ENCODE measurements at regions not wholly inside any gene's neighbourhood (a gene's known extent, or its start where the extent isn't known, plus 50 kb on each side); places are given as distances from the start of the nearest gene placed in this dataset.
A peak's percentile ranks its signal among the peaks of the same experiment; 100 is the strongest.
"Not testable (repeated sequence)": the region's sequence is repeated elsewhere in the genome, so short reads cannot be mapped to it uniquely, and the experiment has no call there.

DNA sequence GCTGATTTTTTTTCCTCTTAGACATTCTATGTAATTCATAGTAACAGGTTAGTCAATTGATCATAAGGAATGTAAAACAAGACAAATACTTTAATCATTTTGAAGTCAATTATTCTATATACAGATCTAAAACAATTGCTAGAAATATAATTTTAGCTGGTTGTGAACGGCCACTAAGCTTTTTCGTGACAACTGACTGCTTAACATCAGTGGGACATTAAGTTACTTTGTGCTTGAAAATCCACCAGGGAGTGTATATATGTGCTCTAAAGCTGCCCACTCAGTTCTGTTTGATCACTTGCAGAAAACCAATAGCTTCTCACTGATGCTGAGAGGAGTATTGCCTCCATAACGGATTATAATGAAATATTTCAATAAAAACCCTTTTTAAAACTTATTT is 370.2 kb upstream of the CCNH start:
- Mint-ChIP-seq H3K4me1 (peaks cover 2% of the 10 kb centered on the region), H3K9me3 (no peaks in the 10 kb centered on the region)

DNA sequence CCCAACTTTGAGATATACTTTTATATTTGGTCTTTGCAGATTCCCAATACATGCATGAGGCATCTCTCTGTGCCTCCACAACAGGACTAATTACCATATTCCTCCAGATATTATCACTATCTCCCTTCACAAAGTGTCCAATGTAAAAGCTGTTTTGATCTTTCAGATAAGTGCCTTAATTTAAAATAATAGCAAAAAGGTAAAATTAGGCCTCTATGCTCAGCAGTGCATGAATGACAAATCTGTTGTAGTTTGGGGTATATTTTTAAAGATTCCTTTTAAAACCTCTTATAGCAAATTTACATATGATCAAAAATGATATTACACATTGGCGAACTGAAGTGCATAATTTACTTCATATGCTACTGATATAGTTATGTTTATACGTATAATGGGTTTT is 369.2 kb upstream of the CCNH start:
- Mint-ChIP-seq H3K9me3 (no peaks in the 10 kb centered on the region), H3K27ac (no peak overlapping the region), H3K4me1 (peaks cover 2% of the 10 kb centered on the region), H3K36me3 (no peaks in the 10 kb centered on the region), H3K4me3 (no peak overlapping the region), H3K27me3 (peaks cover 29% of the 10 kb centered on the region)
- no peak for DNase-seq

More for the DNA sequence above, 370.2 kb upstream of the CCNH start:
- no peak overlapping the region for H3K27ac Mint-ChIP-seq
- H3K36me3 Mint-ChIP-seq, result no peaks in the 10 kb centered on the region
- DNase-seq, result no peak
- H3K4me3 Mint-ChIP-seq, result no peak overlapping the region
- peaks cover 35% of the 10 kb centered on the region for H3K27me3 Mint-ChIP-seq

DNA sequence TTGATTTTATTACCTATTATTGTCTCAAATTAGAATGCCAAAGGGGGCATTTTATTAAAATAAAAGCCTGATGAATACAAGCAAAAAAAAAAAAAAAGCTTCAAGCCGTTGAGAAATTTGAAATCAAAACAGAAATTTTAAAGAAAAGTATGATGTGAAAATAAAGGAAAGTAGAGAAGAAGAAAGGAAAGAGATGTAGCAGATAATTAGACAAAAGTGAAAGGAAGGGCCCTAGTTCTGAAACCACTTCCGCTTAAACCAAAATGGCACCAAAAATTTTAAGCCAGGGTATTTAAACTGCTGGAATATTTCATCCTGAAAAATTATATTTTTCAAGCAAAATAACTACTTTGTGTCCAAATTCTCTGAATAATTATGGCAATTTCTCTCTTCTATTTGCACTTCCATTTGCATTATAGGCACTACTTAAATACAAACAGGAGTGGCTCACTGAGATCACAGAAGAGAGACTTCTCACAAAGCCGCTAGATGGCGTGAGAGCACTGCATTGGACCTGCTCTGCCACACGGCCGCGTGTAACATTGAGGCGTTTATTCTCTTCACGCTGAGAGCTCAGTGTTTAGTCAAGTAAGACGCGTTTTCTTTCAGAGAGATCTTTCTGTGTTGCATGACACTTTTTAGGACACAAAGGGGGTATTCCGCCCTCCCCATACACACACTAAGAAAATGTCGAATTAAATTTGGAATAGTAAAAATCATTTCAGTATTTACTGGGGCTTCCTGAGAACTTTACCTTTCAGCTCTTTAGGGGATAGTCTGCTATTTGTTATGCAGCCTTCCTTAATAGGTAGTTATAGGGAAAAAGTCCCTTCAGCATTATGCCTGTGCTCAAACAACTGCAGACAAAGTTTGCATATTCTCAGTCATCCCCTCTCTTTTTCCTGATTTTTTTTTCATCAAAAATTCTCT is 368.4 kb upstream of the CCNH start:
- no peaks in the 10 kb centered on the region for H3K9me3 Mint-ChIP-seq

DNA sequence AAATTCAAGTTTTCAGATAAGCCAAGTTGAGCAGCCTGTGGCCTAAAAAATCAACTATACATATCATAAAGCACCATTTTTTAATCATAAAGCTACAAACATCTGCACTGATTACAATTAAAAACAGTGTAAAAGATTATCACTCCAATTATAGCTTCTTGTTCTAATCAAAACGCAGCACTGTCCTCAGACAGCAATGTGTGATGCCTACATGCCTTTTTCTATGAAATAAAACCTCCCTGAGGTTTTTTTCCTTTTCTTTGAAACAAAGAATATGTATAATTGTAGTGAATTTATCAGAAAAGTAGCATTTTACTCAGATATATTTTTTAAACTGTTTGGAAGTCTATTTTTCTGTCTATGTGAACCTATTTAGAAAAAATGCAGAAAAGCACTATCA is 366.1 kb upstream of the CCNH start:
- no peak for DNase-seq
- no peaks in the 10 kb centered on the region for H3K9me3 Mint-ChIP-seq
- no peak overlapping the region for H3K27ac Mint-ChIP-seq
- H3K27me3 Mint-ChIP-seq, result peaks cover 41% of the 10 kb centered on the region
- H3K4me1 Mint-ChIP-seq, result peaks cover 2% of the 10 kb centered on the region
- H3K36me3 Mint-ChIP-seq, result no peaks in the 10 kb centered on the region
- H3K4me3 Mint-ChIP-seq, result no peak overlapping the region

More for the DNA sequence above, 368.4 kb upstream of the CCNH start:
- peaks cover 29% of the 10 kb centered on the region for H3K27me3 Mint-ChIP-seq
- no peak overlapping the region for H3K27ac Mint-ChIP-seq
- peak; percentile 66 for DNase-seq
- H3K4me3 Mint-ChIP-seq, result no peak overlapping the region
- peaks cover 2% of the 10 kb centered on the region for H3K4me1 Mint-ChIP-seq
- H3K36me3 Mint-ChIP-seq, result no peaks in the 10 kb centered on the region

DNA sequence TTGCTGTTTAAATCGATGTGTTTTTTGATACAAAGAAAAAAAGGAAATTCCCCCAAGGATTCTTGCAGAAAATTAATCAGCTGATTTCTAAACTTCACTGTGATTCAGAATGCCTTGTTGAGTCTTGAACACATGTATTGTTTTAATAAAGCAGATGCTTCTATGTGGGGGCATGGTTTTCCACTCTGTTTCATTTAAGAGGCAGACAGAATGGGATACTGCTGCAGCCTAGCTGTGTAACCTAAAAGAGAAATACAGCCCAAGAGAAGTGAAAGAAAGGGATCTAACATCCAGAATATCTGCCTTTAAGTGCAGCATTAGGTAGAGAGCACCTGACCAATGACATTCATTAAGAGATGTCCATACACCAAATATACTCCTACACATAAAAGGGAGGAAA is 365.1 kb upstream of the CCNH start:
- no peak for DNase-seq
- Mint-ChIP-seq H3K9me3 (no peaks in the 10 kb centered on the region), H3K27ac (no peak overlapping the region), H3K36me3 (no peaks in the 10 kb centered on the region), H3K4me3 (no peak overlapping the region), H3K4me1 (peaks cover 2% of the 10 kb centered on the region), H3K27me3 (peaks cover 40% of the 10 kb centered on the region)

DNA sequence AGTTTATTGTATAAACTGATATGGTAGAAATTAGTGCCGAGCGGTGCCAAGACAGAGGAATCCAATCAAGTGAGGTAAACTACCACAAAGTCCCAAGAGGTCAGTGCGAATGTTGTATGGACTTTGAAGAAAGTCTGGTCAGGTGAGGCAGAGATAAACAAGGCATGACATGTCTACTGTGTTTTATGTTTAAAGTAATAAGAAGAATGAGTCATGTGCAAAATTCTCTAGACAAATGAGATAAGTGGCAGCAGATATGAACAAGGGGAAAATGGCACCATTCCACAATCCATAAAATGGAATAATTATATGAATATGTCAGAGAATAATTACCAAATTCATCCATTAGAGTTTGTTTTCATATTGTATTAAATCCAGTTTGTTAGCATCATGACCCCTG is 364.1 kb upstream of the CCNH start:
- H3K27ac Mint-ChIP-seq, result no peak overlapping the region
- no peaks in the 10 kb centered on the region for H3K9me3 Mint-ChIP-seq
- no peaks in the 10 kb centered on the region for H3K36me3 Mint-ChIP-seq
- H3K4me1 Mint-ChIP-seq, result peaks cover 2% of the 10 kb centered on the region
- peaks cover 29% of the 10 kb centered on the region for H3K27me3 Mint-ChIP-seq
- no peak for DNase-seq
- no peak overlapping the region for H3K4me3 Mint-ChIP-seq

DNA sequence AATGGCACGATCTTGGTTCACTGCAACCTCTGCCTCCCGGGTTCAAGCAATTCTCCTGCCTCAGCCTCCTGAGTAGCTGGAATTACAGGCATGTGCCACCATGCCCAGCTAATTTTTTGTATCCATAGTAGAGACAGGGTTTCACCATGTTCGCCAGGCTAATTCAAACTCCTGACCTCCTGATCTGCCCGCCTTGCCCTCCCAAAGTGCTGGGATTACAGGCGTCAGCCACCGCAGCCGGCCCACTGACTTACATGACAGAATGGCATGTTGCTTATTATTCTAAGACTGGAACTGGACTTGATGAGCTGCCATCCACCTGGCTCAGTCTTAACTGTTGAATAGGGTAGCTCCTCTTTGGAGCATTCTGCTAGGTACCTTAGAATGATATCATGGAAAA is 363.6 kb upstream of the CCNH start:
- peaks cover 27% of the 10 kb centered on the region for H3K27me3 Mint-ChIP-seq
- not testable (repeated sequence) for H3K4me1 Mint-ChIP-seq, H3K36me3 Mint-ChIP-seq

DNA sequence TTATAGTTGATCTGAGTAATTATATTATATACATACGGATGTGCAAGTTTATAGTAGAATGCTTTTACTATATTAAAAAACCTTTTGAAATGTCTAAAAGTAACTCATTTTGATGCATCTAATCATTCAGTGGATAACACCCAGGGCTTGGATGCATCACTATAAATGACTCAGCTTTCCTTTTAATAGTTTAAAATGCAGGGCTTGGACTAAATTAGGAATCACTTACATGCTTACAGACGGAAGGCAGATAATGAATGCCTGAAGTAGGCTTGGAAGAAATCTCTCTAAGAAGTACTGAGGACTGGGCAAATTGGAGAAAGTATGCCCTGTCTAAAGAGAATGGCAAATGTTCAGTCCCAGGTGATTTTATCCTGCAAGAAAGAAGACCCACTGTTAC is 362.5 kb upstream of the CCNH start:
- peaks cover 26% of the 10 kb centered on the region for H3K27me3 Mint-ChIP-seq
- no peak overlapping the region for H3K27ac Mint-ChIP-seq
- H3K36me3 Mint-ChIP-seq, result no peaks in the 10 kb centered on the region
- DNase-seq, result no peak
- H3K4me3 Mint-ChIP-seq, result no peak overlapping the region
- H3K9me3 Mint-ChIP-seq, result no peaks in the 10 kb centered on the region
- H3K4me1 Mint-ChIP-seq, result no peaks in the 10 kb centered on the region

More for the DNA sequence above, 363.6 kb upstream of the CCNH start:
- not testable (repeated sequence) for DNase-seq, H3K4me3 Mint-ChIP-seq, H3K27ac Mint-ChIP-seq, H3K9me3 Mint-ChIP-seq

DNA sequence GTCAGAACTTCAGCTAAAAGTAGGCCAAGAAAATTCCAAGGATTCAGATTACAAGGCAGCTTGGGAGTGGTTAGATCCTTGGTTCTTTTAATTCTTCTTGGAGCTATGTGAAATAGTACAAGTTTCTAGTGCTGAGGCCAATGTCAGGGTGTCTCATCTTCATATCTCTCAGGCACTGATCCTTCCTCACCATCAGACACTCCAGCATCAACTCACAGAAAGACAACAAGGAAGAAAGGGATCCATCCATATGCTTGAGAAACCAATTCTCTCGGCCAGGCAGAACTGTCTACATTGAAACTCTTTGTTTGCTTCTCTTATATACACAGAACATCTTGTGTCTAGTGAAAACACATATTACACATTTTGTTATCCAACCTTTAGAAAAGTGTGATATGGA is 362.1 kb upstream of the CCNH start:
- no peak for DNase-seq
- H3K36me3 Mint-ChIP-seq, result no peaks in the 10 kb centered on the region
- no peak overlapping the region for H3K27ac Mint-ChIP-seq
- H3K4me3 Mint-ChIP-seq, result no peak overlapping the region
- H3K27me3 Mint-ChIP-seq, result peaks cover 30% of the 10 kb centered on the region
- H3K9me3 Mint-ChIP-seq, result no peaks in the 10 kb centered on the region
- H3K4me1 Mint-ChIP-seq, result no peaks in the 10 kb centered on the region

DNA sequence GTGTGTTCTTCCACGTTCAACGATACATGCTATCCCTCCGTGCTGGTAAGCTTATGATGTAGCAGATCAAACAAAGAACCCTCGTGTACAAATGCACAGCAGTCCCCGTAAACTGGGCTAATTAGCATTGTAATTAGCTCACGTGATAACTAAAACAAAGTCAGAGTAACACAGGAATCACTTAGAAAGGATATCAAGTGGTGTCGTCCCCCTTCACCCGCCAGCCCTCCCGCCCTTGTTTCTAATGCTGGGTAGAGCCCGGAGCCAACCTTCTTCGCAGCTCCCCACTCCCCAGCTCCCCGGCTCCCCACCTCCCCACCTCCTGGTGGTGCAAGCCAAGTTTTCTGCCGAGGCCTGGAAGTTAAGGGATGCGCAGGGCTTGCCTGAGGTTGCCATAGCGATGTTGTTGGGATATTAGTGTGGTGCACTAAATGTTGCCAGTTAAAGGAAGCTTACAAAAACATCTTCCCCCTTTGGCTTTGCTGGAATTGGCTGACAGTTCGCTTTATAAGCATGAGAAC is 357.9 kb upstream of the CCNH start:
- no peak for DNase-seq
- no peaks in the 10 kb centered on the region for H3K9me3 Mint-ChIP-seq
- H3K27me3 Mint-ChIP-seq, result peaks cover 48% of the 10 kb centered on the region
- no peaks in the 10 kb centered on the region for H3K36me3 Mint-ChIP-seq
- no peak overlapping the region for H3K4me3 Mint-ChIP-seq
- H3K27ac Mint-ChIP-seq, result no peak overlapping the region
- H3K4me1 Mint-ChIP-seq, result no peaks in the 10 kb centered on the region

DNA sequence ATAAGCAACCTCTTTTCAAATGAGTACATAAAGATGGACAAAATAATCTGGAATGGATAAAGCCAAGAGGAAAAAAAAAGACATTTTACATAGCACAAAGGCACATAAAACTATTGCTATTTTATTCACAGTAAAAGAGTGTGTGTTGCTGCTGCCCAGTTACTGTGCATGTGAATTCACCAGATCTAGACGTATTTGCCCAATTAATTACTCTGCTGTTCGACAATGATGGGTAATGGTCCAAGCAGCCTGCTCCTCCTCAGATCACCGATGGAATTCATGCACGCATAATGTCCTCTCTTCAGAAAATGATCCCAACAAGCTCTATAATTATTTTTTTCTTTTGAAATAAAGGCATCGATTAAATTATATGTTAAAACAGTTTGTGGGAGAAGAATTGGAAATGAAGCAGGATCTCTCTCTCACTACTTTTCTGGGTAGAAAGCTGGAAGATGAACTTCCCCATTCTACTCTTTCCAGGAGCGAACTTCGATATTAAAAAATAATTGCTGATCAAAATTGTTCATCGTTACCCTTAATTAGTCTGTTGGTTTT is 357.4 kb upstream of the CCNH start:
- Mint-ChIP-seq H3K4me3 (no peak overlapping the region), H3K36me3 (no peaks in the 10 kb centered on the region), H3K27ac (no peak overlapping the region), H3K27me3 (peaks cover 47% of the 10 kb centered on the region), H3K9me3 (no peaks in the 10 kb centered on the region), H3K4me1 (no peaks in the 10 kb centered on the region)
- no peak for DNase-seq

DNA sequence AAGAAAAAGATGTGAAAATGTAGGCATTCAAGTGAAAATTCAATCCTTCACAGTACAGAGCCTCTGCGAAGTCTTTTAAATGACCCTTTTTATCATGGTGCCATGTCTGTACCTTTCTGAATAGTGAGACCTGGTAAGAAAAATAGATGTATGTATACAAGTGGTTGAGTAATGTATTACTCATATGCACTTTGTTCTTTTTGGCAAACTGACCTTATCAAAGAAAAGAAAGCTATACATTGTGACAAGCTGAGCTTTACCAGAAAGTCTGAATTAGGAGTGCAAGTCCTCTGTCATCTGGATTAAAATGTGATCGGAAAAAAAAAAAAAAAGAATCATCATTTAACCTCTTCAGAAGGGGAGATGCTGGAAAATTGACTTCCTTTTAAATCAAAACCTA is 356.4 kb upstream of the CCNH start:
- Mint-ChIP-seq H3K36me3 (no peaks in the 10 kb centered on the region), H3K27me3 (peaks cover 42% of the 10 kb centered on the region), H3K9me3 (no peaks in the 10 kb centered on the region), H3K27ac (no peak overlapping the region), H3K4me1 (no peaks in the 10 kb centered on the region), H3K4me3 (no peak overlapping the region)
- no peak for DNase-seq

DNA sequence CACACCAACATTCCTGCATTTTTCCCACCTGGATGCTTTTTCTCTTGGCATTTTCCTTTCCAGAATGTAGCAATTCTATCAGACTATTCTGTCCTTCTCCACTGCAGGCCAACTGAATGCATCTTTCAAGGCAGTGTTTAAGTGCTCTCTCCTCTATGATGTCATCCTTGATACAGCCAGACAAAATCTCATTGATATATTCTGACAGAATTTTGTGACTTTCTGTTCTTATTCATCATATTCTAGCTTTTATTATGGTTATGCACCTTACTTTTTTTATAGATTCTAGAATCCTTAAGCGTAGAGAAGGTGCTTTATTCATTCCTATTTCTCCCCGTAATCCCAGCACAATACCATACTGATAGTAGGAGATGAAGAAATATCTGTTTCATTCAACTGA is 355.5 kb upstream of the CCNH start:
- H3K36me3 Mint-ChIP-seq, result no peaks in the 10 kb centered on the region
- DNase-seq, result no peak
- H3K27ac Mint-ChIP-seq, result no peak overlapping the region
- peaks cover 40% of the 10 kb centered on the region for H3K27me3 Mint-ChIP-seq
- no peaks in the 10 kb centered on the region for H3K9me3 Mint-ChIP-seq
- H3K4me3 Mint-ChIP-seq, result no peak overlapping the region
- no peaks in the 10 kb centered on the region for H3K4me1 Mint-ChIP-seq

DNA sequence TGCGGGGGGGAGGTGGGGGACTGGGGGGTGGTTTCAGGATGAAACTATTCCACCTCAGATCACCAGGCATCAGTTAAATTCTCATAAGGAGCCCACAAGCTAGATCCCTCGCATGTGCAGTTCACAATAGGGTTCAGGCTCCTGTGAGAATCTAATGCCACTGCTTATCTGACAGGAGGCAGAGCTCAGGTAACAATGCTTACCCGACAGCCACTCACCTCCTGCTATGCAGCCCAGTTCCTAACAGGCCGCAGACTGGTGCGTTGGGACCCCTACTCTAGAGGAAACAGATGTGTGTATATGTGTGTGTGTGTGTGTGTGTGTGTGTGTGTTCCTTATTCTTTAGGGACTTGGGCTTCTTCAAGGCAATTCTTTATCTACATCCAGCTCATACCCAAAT is 352.3 kb upstream of the CCNH start:
- no peaks in the 10 kb centered on the region for H3K9me3 Mint-ChIP-seq
- no peaks in the 10 kb centered on the region for H3K4me1 Mint-ChIP-seq
- H3K27me3 Mint-ChIP-seq, result peaks cover 32% of the 10 kb centered on the region
- no peaks in the 10 kb centered on the region for H3K36me3 Mint-ChIP-seq
- H3K4me3 Mint-ChIP-seq, result no peak overlapping the region
- H3K27ac Mint-ChIP-seq, result no peak overlapping the region
- no peak for DNase-seq

DNA sequence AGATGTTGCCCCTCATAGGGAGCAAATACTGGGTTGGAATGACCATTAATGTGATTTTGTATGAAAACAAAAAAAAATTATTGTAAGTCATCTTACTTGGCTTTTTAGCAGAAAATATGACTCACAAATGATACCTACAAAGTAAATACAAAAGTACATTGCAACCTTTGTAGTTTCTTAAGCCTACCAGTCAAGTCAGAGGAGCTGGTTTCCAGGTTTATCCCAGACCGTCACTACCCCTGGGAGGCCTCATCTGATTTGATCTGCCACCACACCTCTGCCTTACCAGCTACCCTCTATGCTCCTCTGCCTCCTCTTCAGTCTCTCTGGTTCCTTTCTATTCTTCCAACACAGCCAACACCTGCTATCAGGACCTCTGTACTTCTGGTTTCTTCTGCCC is 349.9 kb upstream of the CCNH start:
- Mint-ChIP-seq H3K9me3 (no peaks in the 10 kb centered on the region), H3K4me3 (no peak overlapping the region)

DNA sequence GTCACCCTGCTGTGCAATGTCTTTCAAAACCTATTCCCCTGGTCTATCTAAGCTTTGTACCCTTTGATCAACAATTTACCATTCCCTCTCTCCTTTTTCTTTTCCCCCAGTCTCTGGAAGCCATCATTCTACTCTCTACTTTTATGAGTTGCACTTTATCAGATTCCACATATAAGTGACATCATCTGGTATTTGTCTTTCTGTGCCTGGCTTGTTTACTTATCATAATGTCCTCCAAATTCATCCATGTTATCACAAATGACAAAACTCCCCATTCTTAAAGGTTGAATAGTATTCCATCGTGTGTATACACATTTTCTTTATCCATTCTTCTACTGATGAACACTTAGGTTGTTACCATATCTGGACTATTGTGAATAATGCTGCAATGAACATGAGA is 344.2 kb upstream of the CCNH start:
- Mint-ChIP-seq H3K27ac (no peak overlapping the region), H3K4me3 (no peak overlapping the region), H3K9me3 (no peaks in the 10 kb centered on the region), H3K4me1 (no peaks in the 10 kb centered on the region), H3K36me3 (no peaks in the 10 kb centered on the region), H3K27me3 (peaks cover 8% of the 10 kb centered on the region)
- no peak for DNase-seq

More for the DNA sequence above, 349.9 kb upstream of the CCNH start:
- peaks cover 15% of the 10 kb centered on the region for H3K27me3 Mint-ChIP-seq
- no peaks in the 10 kb centered on the region for H3K4me1 Mint-ChIP-seq
- no peak overlapping the region for H3K27ac Mint-ChIP-seq
- DNase-seq, result no peak
- H3K36me3 Mint-ChIP-seq, result no peaks in the 10 kb centered on the region
